MM.1S (cell line): ENCODE measurements at regions not wholly inside any gene's neighbourhood (a gene's known extent, or its start where the extent isn't known, plus 50 kb on each side); places are given as distances from the start of the nearest gene placed in this dataset.

Source experiments
- CTCF ChIP-seq: fragments of 300-600 bp; sonication (generic); IDR thresholded peaks from 2 replicates; pipeline ENCODE4 v1.5.1; 2016; ENCODE audit warnings: antibody characterized with exemption, low read length, mixed read lengths
- EZH2 ChIP-seq: fragments of 300-600 bp; sonication (generic); optimal IDR thresholded peaks from 2 replicates; pipeline ENCODE3; 2017; ENCODE audit warnings: low read depth, mild to moderate bottlenecking, antibody characterized with exemption, low read length, mixed read lengths

GRCh38 chr18:39571511-39571910 is 2005.9 kb upstream of the CELF4 start:
- no peak for TF ChIP-seq EZH2
- TF ChIP-seq CTCF, result peak; percentile 35
